NB4 (cell line): ENCODE measurements at regions not wholly inside any gene's neighbourhood (a gene's known extent, or its start where the extent isn't known, plus 50 kb on each side); places are given as distances from the start of the nearest gene placed in this dataset.
A peak's percentile ranks its signal among the peaks of the same experiment; 100 is the strongest.

Experiments
- DNase-seq: peaks from one replicate; pipeline ENCODE4 v3.0.0; 2010; ENCODE audit warnings: low read depth
- H3K4me3 ChIP-seq: one replicate; pipeline ENCODE4 v1.5.1; 2011; ENCODE audit warnings: mild to moderate bottlenecking, low read depth, low read length, moderate library complexity
- MAX ChIP-seq: IDR thresholded peaks from 2 replicates; pipeline ENCODE4 v1.6.1; 2011; ENCODE audit warnings: low read depth, low read length
- MYC ChIP-seq: IDR thresholded peaks from 2 replicates; pipeline ENCODE4 v1.6.1; 2011; ENCODE audit warnings: low read depth, low read length
- POLR2A ChIP-seq: IDR thresholded peaks from 2 replicates; pipeline ENCODE4 v1.6.1; 2011; ENCODE audit warnings: mild to moderate bottlenecking; ENCODE audit not compliant: insufficient read length; ENCODE audit errors: extremely low read depth
- TF ChIP-seq, protein P1 (sequence below): IDR thresholded peaks from one replicate; pipeline ENCODE4 v1.5.1; 2012; ENCODE audit warnings: low read depth, low read length

DNA sequence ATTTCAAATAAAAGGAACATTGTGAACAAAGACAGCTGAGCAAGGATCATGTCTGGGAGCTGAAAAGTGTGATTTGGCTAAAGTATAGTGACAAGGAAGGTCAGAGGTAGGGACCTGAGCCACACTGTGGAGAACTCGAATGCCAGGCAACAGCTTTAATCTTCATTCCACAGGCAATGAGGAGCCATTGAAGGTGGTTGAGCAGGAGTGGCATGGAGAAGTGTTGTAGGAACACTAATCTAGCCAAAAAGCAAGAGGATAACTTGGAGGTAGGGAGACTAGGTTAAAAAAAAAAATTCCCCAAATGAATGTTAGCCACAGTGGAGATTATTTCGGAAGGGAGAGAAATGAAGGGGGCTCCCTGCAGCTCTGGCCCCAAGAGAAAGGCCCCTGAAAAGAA lies 286.9 kb downstream of the BCOR start:
- no peak for TF ChIP-seq MYC
- no peak for TF ChIP-seq POLR2A
- no peak for TF ChIP-seq MAX
- TF ChIP-seq, protein P1, sequence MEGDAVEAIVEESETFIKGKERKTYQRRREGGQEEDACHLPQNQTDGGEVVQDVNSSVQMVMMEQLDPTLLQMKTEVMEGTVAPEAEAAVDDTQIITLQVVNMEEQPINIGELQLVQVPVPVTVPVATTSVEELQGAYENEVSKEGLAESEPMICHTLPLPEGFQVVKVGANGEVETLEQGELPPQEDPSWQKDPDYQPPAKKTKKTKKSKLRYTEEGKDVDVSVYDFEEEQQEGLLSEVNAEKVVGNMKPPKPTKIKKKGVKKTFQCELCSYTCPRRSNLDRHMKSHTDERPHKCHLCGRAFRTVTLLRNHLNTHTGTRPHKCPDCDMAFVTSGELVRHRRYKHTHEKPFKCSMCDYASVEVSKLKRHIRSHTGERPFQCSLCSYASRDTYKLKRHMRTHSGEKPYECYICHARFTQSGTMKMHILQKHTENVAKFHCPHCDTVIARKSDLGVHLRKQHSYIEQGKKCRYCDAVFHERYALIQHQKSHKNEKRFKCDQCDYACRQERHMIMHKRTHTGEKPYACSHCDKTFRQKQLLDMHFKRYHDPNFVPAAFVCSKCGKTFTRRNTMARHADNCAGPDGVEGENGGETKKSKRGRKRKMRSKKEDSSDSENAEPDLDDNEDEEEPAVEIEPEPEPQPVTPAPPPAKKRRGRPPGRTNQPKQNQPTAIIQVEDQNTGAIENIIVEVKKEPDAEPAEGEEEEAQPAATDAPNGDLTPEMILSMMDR, result no peak
- no peak for DNase-seq
- no peak overlapping the region for H3K4me3 ChIP-seq

GRCh38 chrX:39811376-39811775 lies 286.4 kb downstream of the BCOR start:
- no peak overlapping the region for H3K4me3 ChIP-seq
- TF ChIP-seq, protein P1, result no peak
- TF ChIP-seq MYC (no peak), MAX (no peak), POLR2A (no peak)
- DNase-seq, result no peak

- DNase-seq, result no peak
- TF ChIP-seq POLR2A, result no peak
- TF ChIP-seq, protein P1, result no peak
- TF ChIP-seq MYC, result no peak
- no peak for TF ChIP-seq MAX
- H3K4me3 ChIP-seq, result no peak overlapping the region
Observed at GRCh38 chrX:39813631-39814277, 284.0 kb downstream of the BCOR start.

GRCh38 chrX:39814391-39814790 lies 283.4 kb downstream of the BCOR start:
- no peak overlapping the region for H3K4me3 ChIP-seq
- peak; percentile 61 for DNase-seq
- TF ChIP-seq, protein P1, result peak; percentile 42
- TF ChIP-seq MAX (0 out of 2 replicates have a peak, but pooled peaks have one; percentile 9), MYC (no peak)

DNA sequence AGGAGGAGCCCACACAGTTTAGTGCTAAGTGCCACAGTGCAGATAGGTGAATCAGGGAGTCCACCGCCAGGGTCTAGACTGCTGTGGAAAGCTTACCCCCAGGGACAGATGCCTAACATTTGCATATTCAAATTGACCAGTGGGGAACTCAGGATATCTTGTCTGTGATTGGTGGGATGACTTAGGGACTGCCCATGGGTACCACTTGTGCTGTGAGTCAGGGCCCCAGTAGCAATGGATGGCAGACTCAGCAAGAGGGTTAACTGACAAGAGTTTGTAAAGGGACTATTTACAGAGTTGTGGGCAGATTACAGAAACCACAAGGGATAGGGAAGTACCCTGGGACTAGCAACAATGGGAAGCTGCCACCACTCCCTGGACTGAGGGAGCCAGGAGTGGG lies 282.1 kb downstream of the BCOR start:
- H3K4me3 ChIP-seq, result no peak overlapping the region
- DNase-seq, result peak; percentile 85
- no peak for TF ChIP-seq MAX
- no peak for TF ChIP-seq MYC
- no peak for TF ChIP-seq POLR2A
- TF ChIP-seq, protein P1, result no peak
